SH-SY5Y (cell line): ENCODE measurements at regions not wholly inside any gene's neighbourhood (a gene's known extent, or its start where the extent isn't known, plus 50 kb on each side); places are given as distances from the start of the nearest gene placed in this dataset.

Source experiments
- GATA2 ChIP-seq: IDR thresholded peaks from 2 replicates; pipeline ENCODE4 v1.6.1; 2011; ENCODE audit warnings: mild to moderate bottlenecking, low read depth, low read length
- GATA3 ChIP-seq: IDR thresholded peaks from 2 replicates; pipeline ENCODE4 v1.6.1; 2011; ENCODE audit warnings: low read depth, mild to moderate bottlenecking, low read length, moderate library complexity

GRCh38 chr12:116354534-116354933, 77.0 kb upstream of the MED13L start:
- TF ChIP-seq GATA3: no peak
- no peak for TF ChIP-seq GATA2
